ENCODE measurements at regions not wholly inside any gene's neighbourhood (a gene's known extent, or its start where the extent isn't known, plus 50 kb on each side); places are given as distances from the start of the nearest gene placed in this dataset.
"Not testable (repeated sequence)": the region's sequence is repeated elsewhere in the genome, so short reads cannot be mapped to it uniquely, and the experiment has no call there.

- no peak for DNase-seq (ENCODE audit: low read depth)
Measured at GRCh38 chr7:106347229-106347833, 62.5 kb upstream of the NAMPT start.

GRCh38 chr7:106346678-106347217 is 62.0 kb upstream of the NAMPT start:
- peak; percentile 95 for DNase-seq (ENCODE audit: low read depth)

GRCh38 chr7:106346167-106346677 is 61.4 kb upstream of the NAMPT start:
- no peak for DNase-seq (ENCODE audit: low read depth)

GRCh38 chr7:106345421-106346166 is 60.8 kb upstream of the NAMPT start:
- peak; percentile 61 for DNase-seq (ENCODE audit: low read depth)

GRCh38 chr7:106344861-106345260 is 60.1 kb upstream of the NAMPT start:
- peak; percentile 86 for DNase-seq (ENCODE audit: low read depth)

- no peak for DNase-seq (ENCODE audit: low read depth)
Measured at GRCh38 chr7:106344211-106344610, 59.4 kb upstream of the NAMPT start.

GRCh38 chr7:106342049-106342448 is 57.3 kb upstream of the NAMPT start:
- DNase-seq (ENCODE audit: low read depth): not testable (repeated sequence)

GRCh38 chr7:106340247-106340596 is 55.4 kb upstream of the NAMPT start:
- not testable (repeated sequence) for DNase-seq (ENCODE audit: low read depth)

- no peak for DNase-seq (ENCODE audit: low read depth)
Measured at GRCh38 chr7:106339513-106340246, 54.9 kb upstream of the NAMPT start.

GRCh38 chr7:106337754-106338153 is 53.0 kb upstream of the NAMPT start:
- DNase-seq (ENCODE audit: low read depth): no peak

GRCh38 chr7:106335814-106336213 is 51.0 kb upstream of the NAMPT start:
- no peak for DNase-seq (ENCODE audit: low read depth)
